ENCODE measurements at regions not wholly inside any gene's neighbourhood (a gene's known extent, or its start where the extent isn't known, plus 50 kb on each side); places are given as distances from the start of the nearest gene placed in this dataset.
"Not testable (repeated sequence)": the region's sequence is repeated elsewhere in the genome, so short reads cannot be mapped to it uniquely, and the experiment has no call there.

DNA sequence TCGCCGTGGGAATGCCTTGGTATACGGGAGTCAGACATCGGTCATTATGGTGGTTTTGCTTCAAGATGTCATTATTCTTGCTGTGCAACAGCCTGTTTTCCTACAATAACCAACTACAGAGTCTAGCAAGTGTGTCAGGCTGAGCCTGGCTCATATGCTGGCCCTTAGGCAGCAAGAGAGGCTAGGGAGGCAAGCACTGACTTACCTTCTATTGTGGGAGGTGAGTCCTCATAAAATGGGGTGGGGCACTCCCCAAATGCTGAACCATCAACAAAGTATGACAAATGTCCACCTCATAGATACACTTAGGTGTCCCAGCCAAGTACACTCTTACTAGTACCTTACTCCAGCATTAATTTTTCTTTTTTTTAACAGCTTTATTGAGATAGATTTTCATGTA, 77.0 kb upstream of the ATL2 start:
- no peaks in the 10 kb centered on the region for H3K9me2 ChIP-seq (ENCODE audit: insufficient read depth)
- ChIA-PET CTCF (no interaction called here), RAD21 (ENCODE audit: low non-redundant PET in 1 of 2, low total read pairs in 2 of 2, uncharacterized antibody in 2 of 2, unreplicated experiment in 2 of 2) (no interaction called here), POLR2A (no interaction called here)
- no peak overlapping the region for H3K27ac ChIP-seq (ENCODE audit: low read depth, low read length)
- no peaks in the 10 kb centered on the region for H3K9me3 ChIP-seq (ENCODE audit: control insufficient read depth in 1 of 2, insufficient read depth in 1 of 2, low read depth in 1 of 2, low read length in 2 of 2)
- H3K4me3 ChIP-seq (replicated peaks in 1 of 2; ENCODE audit: low read depth in 1 of 2, low read length in 2 of 2): no peak overlapping the region
- H4K20me1 ChIP-seq (ENCODE audit: insufficient read depth): no peaks in the 10 kb centered on the region
- H3K36me3 ChIP-seq (ENCODE audit: control insufficient read depth in 1 of 2, insufficient read depth in 2 of 2, low read length in 2 of 2): no peaks in the 10 kb centered on the region
- intact Hi-C loops (cut with micrococcal nuclease): no loop called here
- no TSS peak for BruUV-seq (replicated peaks)
- no peaks in the 10 kb centered on the region for H3K27me3 ChIP-seq (ENCODE audit: insufficient read depth, low read length)
- TF ChIP-seq CBX3 (IDR thresholded peaks at IDR 0.05; ENCODE audit: low read depth) (no peak), SRF (IDR thresholded peaks at IDR 0.05; ENCODE audit: low read depth) (no peak), ZFX (IDR thresholded peaks at IDR 0.05) (no peak)
- DNase-seq (ENCODE audit: low read depth, low spot score) (no peak), ATAC-seq (no peak)
- no peak overlapping the region for H3K9ac ChIP-seq (ENCODE audit: low read length)
- H3K79me2 ChIP-seq (ENCODE audit: insufficient read depth, low read length): no peaks in the 10 kb centered on the region
- H3K4me2 ChIP-seq (ENCODE audit: low read length): no peak overlapping the region
- no peak overlapping the region for H2AFZ ChIP-seq (ENCODE audit: low read depth, low read length, poor library complexity, severe bottlenecking)
- H3K4me1 ChIP-seq (ENCODE audit: control insufficient read depth in 1 of 2, insufficient read depth in 2 of 2, low read length in 2 of 2): no peaks in the 10 kb centered on the region

DNA sequence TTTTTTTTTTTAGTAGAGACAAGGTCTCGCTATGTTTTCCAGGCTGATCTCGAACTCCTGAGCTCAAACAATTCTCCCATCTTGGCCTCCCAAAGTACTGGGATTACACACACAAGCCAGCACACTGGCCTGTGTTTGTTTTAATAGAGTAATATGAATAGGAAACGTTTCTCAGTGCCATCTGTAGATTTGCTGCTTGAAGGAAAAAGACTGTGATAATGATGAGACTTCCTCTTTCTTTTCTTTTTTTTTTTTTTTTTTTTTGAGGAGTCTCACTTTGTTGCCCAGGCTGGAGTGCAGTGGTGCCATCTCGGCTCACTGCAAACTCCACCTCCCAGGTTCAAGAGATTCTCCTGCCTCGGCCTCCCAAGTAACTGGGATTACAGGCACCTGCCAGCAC, 74.7 kb upstream of the ATL2 start:
- H3K9me3 ChIP-seq (ENCODE audit: control insufficient read depth in 1 of 2, insufficient read depth in 1 of 2, low read depth in 1 of 2, low read length in 2 of 2); H3K9ac ChIP-seq (ENCODE audit: low read length); CTCF ChIA-PET; H3K27me3 ChIP-seq (ENCODE audit: insufficient read depth, low read length); BruUV-seq (replicated peaks); H3K36me3 ChIP-seq (ENCODE audit: control insufficient read depth in 1 of 2, insufficient read depth in 2 of 2, low read length in 2 of 2); H3K9me2 ChIP-seq (ENCODE audit: insufficient read depth); H3K4me3 ChIP-seq (replicated peaks in 1 of 2; ENCODE audit: low read depth in 1 of 2, low read length in 2 of 2); H3K79me2 ChIP-seq (ENCODE audit: insufficient read depth, low read length); intact Hi-C loops (cut with micrococcal nuclease); H2AFZ ChIP-seq (ENCODE audit: low read depth, low read length, poor library complexity, severe bottlenecking); DNase-seq (ENCODE audit: low read depth, low spot score); H3K27ac ChIP-seq (ENCODE audit: low read depth, low read length); RAD21 ChIA-PET (ENCODE audit: low non-redundant PET in 1 of 2, low total read pairs in 2 of 2, uncharacterized antibody in 2 of 2, unreplicated experiment in 2 of 2); H3K4me1 ChIP-seq (ENCODE audit: control insufficient read depth in 1 of 2, insufficient read depth in 2 of 2, low read length in 2 of 2); ATAC-seq; POLR2A ChIA-PET; H4K20me1 ChIP-seq (ENCODE audit: insufficient read depth); H3K4me2 ChIP-seq (ENCODE audit: low read length): not testable (repeated sequence)

DNA sequence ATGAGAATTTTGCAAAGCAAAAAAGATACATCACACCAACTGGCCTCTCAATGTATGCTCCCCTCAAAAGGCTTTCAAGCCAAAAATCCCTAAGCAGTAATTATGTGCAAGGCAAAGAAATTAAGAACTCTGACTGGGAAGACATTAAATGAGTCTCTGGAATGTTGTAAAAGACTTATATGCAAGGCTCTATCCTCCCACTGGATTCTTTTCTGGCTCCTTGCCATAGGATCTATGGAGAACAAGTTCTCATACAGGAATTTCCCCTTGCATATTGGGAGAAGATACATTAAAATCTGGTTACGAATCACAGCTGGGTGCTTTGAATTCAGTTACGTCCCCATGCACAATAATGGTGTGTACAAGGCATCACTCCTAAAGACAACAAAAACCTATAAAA, 73.4 kb upstream of the ATL2 start:
- Histone ChIP-seq H3K4me1 (ENCODE audit: control insufficient read depth in 1 of 2, insufficient read depth in 2 of 2, low read length in 2 of 2) (no peaks in the 10 kb centered on the region), H3K27me3 (ENCODE audit: insufficient read depth, low read length) (peaks cover 12% of the 10 kb centered on the region), H3K27ac (ENCODE audit: low read depth, low read length) (no peak overlapping the region), H3K79me2 (ENCODE audit: insufficient read depth, low read length) (no peaks in the 10 kb centered on the region), H3K9ac (ENCODE audit: low read length) (no peak overlapping the region), H3K4me2 (ENCODE audit: low read length) (no peak overlapping the region), H3K9me2 (ENCODE audit: insufficient read depth) (no peaks in the 10 kb centered on the region), H3K36me3 (ENCODE audit: control insufficient read depth in 1 of 2, insufficient read depth in 2 of 2, low read length in 2 of 2) (no peaks in the 10 kb centered on the region), H4K20me1 (ENCODE audit: insufficient read depth) (no peaks in the 10 kb centered on the region), H3K9me3 (ENCODE audit: control insufficient read depth in 1 of 2, insufficient read depth in 1 of 2, low read depth in 1 of 2, low read length in 2 of 2) (no peaks in the 10 kb centered on the region), H3K4me3 (replicated peaks in 1 of 2; ENCODE audit: low read depth in 1 of 2, low read length in 2 of 2) (no peak overlapping the region), H2AFZ (ENCODE audit: low read depth, low read length, poor library complexity, severe bottlenecking) (no peak overlapping the region)
- ChIA-PET CTCF (no interaction called here), POLR2A (no interaction called here), RAD21 (ENCODE audit: low non-redundant PET in 1 of 2, low total read pairs in 2 of 2, uncharacterized antibody in 2 of 2, unreplicated experiment in 2 of 2) (no interaction called here)
- intact Hi-C loops (cut with micrococcal nuclease): no loop called here
- no peak for DNase-seq (ENCODE audit: low read depth, low spot score)
- TF ChIP-seq ELF1 (IDR thresholded peaks at IDR 0.05; ENCODE audit: borderline replicate concordance, low read depth) (no peak), CBX3 (IDR thresholded peaks at IDR 0.05; ENCODE audit: low read depth) (no peak)
- BruUV-seq (replicated peaks): no TSS peak
- no peak for ATAC-seq
